ENCODE measurements at regions not wholly inside any gene's neighbourhood (a gene's known extent, or its start where the extent isn't known, plus 50 kb on each side); places are given as distances from the start of the nearest gene placed in this dataset.

DNA sequence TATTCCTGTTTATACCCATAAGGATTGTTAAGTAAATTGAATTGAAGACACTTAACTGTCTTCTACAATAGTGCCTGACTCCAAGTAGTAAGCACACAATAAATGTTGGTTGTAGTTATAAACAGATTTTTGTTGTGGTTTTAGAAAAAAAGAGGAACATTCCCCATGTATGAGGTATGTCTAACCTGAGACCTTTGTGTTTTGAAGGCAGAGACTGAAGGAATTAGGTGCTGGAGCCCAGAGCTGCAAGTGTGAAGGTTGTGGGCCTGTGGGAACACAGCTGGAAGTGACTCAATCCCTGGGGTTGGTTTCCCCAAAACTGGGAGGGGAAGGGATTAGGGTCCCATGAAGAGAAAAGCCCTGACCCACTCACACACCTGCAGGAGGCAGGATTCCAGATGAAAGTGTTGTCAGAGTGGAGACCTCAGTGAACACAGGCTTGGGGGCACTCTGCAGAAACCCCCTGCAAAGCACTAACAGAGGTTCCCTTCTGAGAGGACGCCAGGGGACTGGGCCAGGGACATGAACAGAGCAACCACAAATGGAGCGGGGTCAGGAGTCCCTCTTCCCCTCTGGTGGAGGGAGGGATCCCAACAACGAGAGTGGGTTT, 265.1 kb upstream of the KLF14 start:
- DNase-seq, result no peak

DNA sequence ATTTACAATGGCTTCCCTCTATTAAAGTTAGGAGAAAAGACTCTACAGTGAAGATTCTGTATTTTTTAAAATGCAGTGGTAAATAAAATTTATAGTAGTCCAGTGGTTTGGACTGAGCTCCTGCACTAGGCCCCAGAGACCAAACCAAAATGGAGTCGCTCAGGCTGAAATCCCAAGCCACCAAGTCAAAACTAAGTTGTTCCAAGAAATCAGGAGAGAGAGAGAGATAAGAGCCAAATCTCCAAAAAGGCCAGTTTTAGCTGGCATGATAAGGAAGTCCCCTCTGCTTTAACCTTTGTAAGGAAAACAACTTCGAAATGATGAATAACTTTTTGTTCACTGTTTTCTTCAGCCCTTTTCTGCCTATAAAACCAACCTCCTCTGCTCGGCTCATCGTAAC, 265.9 kb upstream of the KLF14 start:
- Histone ChIP-seq H3K4me1 (peaks cover 27 to 32% of the 10 kb centered on the region in 2 donors), H3K27ac (peak overlapping the region; percentile 70 to 85), H3K27me3 (no peaks in the 10 kb centered on the region), H3K36me3 (no peaks in the 10 kb centered on the region), H3K9me3 (peaks cover 0 to 5% of the 10 kb centered on the region in 2 donors), H3K4me3 (no peak overlapping the region)
- intact Hi-C loops (cut with DNase I; ENCODE audit: low total_unique reads), result loop anchor here (10.0 kb wide), 1 partner anchor 95 kb away; no protein-coding TSS in a partner anchor
- TF ChIP-seq POLR2A (IDR thresholded peaks at IDR 0.05), result no peak
- TF ChIP-seq, protein P1, sequence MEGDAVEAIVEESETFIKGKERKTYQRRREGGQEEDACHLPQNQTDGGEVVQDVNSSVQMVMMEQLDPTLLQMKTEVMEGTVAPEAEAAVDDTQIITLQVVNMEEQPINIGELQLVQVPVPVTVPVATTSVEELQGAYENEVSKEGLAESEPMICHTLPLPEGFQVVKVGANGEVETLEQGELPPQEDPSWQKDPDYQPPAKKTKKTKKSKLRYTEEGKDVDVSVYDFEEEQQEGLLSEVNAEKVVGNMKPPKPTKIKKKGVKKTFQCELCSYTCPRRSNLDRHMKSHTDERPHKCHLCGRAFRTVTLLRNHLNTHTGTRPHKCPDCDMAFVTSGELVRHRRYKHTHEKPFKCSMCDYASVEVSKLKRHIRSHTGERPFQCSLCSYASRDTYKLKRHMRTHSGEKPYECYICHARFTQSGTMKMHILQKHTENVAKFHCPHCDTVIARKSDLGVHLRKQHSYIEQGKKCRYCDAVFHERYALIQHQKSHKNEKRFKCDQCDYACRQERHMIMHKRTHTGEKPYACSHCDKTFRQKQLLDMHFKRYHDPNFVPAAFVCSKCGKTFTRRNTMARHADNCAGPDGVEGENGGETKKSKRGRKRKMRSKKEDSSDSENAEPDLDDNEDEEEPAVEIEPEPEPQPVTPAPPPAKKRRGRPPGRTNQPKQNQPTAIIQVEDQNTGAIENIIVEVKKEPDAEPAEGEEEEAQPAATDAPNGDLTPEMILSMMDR (IDR thresholded peaks at IDR 0.05), result no peak
- no peak for DNase-seq

More for the DNA sequence above, 265.1 kb upstream of the KLF14 start:
- H3K36me3 ChIP-seq, result no peaks in the 10 kb centered on the region
- H3K27me3 ChIP-seq, result no peaks in the 10 kb centered on the region
- H3K9me3 ChIP-seq, result peaks cover 0 to 5% of the 10 kb centered on the region in 2 donors
- H3K4me1 ChIP-seq, result peaks cover 32% of the 10 kb centered on the region in 2 donors
- no peak overlapping the region for H3K4me3 ChIP-seq
- H3K27ac ChIP-seq, result peak overlapping the region; percentile 70 to 85
- TF ChIP-seq POLR2A (IDR thresholded peaks at IDR 0.05), result no peak
- TF ChIP-seq, protein P1 (IDR thresholded peaks at IDR 0.05), result no peak
- intact Hi-C loops (cut with DNase I; ENCODE audit: low total_unique reads), result loop anchor here (10.0 kb wide), 1 partner anchor 94 kb away; no protein-coding TSS in a partner anchor

DNA sequence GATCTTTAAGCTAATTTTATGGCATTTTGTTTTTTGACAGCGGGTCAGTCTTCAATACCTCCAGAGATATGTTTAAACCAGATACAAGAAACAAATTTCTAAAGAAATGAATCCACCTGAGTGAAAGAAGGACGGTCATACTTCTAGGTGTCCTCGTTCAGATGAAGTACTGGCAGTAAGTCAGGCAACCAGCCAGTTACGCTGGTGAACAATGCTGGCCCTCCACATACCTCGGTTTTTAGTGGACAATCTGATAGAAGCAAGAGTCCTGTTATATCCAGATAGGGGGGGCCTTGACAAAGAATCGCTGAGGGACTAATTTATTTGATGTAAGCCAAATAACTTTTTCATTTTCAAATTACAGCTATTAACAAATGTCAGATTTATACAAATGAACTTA, 266.4 kb upstream of the KLF14 start:
- intact Hi-C loops (cut with DNase I; ENCODE audit: low total_unique reads), result no loop called here
- H3K27ac ChIP-seq, result peak overlapping the region; percentile 70 to 85

DNA sequence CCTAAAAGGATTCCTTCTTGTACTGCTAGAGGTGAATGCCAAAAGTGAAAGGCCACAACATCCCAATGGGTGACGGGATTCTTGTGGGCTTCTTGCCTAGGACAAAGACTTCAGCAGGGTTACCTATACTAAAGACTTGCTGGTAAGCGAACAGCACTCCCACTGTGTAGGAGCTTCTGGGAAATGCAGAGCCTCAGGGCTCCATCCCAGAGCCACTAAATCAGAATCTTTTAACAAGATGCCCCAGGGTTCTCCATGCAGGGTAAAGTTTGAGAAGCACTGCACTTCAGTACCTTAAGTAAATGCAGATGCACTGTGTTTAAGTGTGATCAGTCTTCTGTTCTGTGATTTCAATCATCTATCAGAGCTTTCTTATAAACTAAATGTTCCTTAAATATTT, 266.9 kb upstream of the KLF14 start:
- Histone ChIP-seq H3K4me3 (no peak overlapping the region), H3K9me3 (peaks cover 0 to 5% of the 10 kb centered on the region in 2 donors), H3K27ac (peak overlapping the region; percentile 70 to 85), H3K4me1 (peaks cover 24 to 27% of the 10 kb centered on the region in 2 donors), H3K36me3 (no peaks in the 10 kb centered on the region), H3K27me3 (no peaks in the 10 kb centered on the region)
- DNase-seq, result no peak
- intact Hi-C loops (cut with DNase I; ENCODE audit: low total_unique reads), result no loop called here
- TF ChIP-seq, protein P1 (IDR thresholded peaks at IDR 0.05), result no peak

More for the DNA sequence above, 266.4 kb upstream of the KLF14 start:
- Histone ChIP-seq H3K4me3 (no peak overlapping the region), H3K9me3 (peaks cover 0 to 5% of the 10 kb centered on the region in 2 donors), H3K36me3 (no peaks in the 10 kb centered on the region), H3K4me1 (peaks cover 27 to 29% of the 10 kb centered on the region in 2 donors), H3K27me3 (no peaks in the 10 kb centered on the region)
- no peak for DNase-seq
- no peak for TF ChIP-seq POLR2A (IDR thresholded peaks at IDR 0.05)
- TF ChIP-seq, protein P1 (IDR thresholded peaks at IDR 0.05), result no peak

DNA sequence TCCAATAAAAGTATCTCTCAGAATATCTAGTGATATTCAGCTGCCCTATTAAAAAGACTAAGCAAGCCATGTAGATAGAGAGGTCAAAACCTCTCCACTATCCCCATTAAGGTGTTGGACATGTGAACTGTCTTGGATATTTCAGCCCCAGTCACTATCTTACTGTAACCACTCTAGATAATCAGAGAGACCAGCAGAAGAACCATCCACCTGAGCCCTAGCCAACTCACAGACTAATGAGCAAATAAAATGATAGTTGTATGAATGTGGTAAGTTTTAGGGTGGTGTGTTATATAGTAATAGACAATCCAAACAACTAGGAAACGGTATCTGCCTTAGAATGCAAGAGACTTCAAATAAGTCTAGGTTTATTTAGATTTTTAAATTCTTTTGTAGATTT, 268.6 kb upstream of the KLF14 start:
- H3K9me3 ChIP-seq, result peaks cover 0 to 5% of the 10 kb centered on the region in 2 donors
- no peaks in the 10 kb centered on the region for H3K27me3 ChIP-seq
- H3K4me1 ChIP-seq, result peaks cover 8 to 23% of the 10 kb centered on the region in 2 donors
- H3K27ac ChIP-seq, result no peak overlapping the region
- no peak overlapping the region for H3K4me3 ChIP-seq
- intact Hi-C loops (cut with DNase I; ENCODE audit: low total_unique reads), result no loop called here
- H3K36me3 ChIP-seq, result no peaks in the 10 kb centered on the region
- TF ChIP-seq, protein P1 (IDR thresholded peaks at IDR 0.05), result no peak
- TF ChIP-seq POLR2A (IDR thresholded peaks at IDR 0.05), result no peak
- no peak for DNase-seq
